HG02870 (cell line): ENCODE measurements at regions not wholly inside any gene's neighbourhood (a gene's known extent, or its start where the extent isn't known, plus 50 kb on each side); places are given as distances from the start of the nearest gene placed in this dataset.
"Not testable (repeated sequence)": the region's sequence is repeated elsewhere in the genome, so short reads cannot be mapped to it uniquely, and the experiment has no call there.

ENCODE experiments used
- ATAC-seq: cut with Tn5 transposase; IDR thresholded peaks from one replicate; pipeline ENCODE4 v1.9.1; 2021; ENCODE audit warnings: mild to moderate bottlenecking, moderate library complexity; ENCODE audit not compliant: unreplicated experiment

DNA sequence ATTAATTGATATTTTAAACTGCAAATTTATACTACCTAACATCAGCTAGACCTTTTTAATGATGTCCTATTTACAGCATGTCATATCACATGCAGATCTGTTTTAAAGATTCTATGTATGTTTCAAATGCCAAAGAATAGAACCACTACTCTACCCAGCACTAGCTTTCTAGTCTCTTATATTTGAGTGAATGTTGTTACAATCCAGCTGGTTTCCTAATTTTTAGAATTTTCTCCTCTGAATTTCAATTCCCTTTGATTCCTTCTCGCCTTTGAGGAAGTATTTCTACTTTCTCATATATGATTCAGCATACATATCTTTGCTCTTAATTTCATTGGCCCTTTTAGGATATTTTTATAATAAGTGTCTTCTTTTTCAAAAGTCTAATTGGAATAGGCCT is 841.9 kb downstream of the TMTC2 start:
- no peak for ATAC-seq

GRCh38 chr12:83527810-83528209 is 841.1 kb downstream of the TMTC2 start:
- ATAC-seq, result no peak

- no peak for ATAC-seq
Measured at GRCh38 chr12:83515306-83516026, 828.8 kb downstream of the TMTC2 start.

DNA sequence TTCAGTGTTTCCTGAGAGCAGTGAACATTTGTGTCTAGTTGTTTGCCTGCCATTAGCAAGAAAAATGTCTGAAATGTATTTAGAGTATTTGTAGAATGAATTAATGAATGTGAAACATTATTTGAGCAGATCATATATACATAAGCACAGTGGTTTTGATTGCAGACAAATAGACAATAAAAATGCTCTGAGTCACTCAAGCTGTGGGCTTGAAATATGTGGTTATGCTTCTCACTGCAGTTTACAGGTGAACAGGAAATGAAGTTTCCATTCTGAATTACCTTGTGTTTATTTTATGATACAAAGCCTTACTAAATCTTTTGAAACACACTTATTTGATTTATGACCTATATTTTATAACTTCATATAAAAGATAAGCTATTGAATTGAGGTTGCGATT is 827.7 kb downstream of the TMTC2 start:
- no peak for ATAC-seq

GRCh38 chr12:83506841-83507240 is 820.1 kb downstream of the TMTC2 start:
- ATAC-seq, result no peak

GRCh38 chr12:83505586-83505985 is 818.9 kb downstream of the TMTC2 start:
- ATAC-seq, result no peak

GRCh38 chr12:83499894-83500293 is 813.2 kb downstream of the TMTC2 start:
- not testable (repeated sequence) for ATAC-seq

DNA sequence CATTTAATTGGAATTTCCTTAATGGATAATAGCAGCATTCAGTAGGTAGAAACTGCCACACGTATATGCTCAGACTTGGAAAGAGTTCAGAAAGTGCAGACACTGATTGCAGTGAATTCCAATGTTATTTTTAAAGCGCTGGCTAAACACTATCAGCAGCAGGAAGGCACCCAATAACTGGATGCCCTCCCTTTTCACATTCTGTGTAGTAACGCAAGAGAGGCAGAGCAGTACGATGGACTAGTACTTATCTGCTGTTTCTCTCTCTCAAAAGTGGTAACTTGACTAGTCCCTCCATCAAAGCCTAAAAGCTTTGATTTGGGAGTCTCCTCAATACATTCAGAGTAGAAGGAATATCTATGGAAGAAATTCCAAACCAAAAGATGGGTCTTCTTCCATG is 791.0 kb downstream of the TMTC2 start:
- ATAC-seq, result no peak

DNA sequence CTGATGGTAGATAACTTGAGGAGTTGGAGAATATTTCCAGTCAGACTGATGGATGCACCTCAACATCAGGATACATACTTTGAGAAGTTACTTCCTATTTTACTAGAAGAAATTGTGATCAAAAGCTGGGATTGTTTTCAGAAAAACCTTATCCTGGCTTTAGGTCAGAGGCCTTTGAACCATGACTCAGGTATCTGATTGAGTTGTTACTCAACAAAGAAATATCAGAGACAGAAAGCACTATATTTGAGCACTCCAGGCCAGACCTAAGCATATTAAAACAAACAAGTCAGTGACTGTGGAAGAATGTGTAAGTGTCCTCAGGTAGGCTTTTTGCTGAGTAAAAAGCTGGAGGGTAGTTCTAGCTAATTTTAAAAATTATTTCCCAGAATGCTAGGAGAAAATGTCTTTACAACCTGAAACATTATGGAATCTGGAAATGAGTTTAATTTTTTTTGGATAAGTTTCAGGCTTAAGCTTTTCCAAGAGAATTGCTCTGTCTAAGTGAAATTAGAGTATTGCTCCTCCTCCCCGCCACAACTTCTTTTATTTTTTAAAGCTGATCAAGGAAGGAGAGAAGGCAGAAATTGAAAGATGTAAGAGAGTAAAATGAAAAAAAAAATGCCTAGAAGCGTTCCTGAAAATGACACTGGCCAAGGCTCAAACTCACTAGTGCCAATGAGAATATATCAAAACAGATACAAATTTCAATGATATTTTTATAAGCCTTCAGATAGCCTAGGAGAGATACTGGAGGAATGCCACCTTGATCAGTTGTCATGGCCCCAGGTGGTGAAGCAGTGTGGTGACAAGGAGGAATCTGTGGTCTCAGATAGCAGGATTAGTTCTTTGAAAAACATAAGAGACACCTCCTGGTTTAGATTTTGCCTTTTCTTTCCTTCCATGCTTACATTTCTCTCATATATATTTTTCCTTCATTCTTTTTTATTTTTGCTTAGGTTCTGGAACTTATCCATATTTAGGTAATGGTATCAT is 790.3 kb downstream of the TMTC2 start:
- no peak for ATAC-seq

- no peak for ATAC-seq
Measured at GRCh38 chr12:83476006-83476405, 789.3 kb downstream of the TMTC2 start.

- no peak for ATAC-seq
Measured at GRCh38 chr12:83474369-83474768, 787.7 kb downstream of the TMTC2 start.

DNA sequence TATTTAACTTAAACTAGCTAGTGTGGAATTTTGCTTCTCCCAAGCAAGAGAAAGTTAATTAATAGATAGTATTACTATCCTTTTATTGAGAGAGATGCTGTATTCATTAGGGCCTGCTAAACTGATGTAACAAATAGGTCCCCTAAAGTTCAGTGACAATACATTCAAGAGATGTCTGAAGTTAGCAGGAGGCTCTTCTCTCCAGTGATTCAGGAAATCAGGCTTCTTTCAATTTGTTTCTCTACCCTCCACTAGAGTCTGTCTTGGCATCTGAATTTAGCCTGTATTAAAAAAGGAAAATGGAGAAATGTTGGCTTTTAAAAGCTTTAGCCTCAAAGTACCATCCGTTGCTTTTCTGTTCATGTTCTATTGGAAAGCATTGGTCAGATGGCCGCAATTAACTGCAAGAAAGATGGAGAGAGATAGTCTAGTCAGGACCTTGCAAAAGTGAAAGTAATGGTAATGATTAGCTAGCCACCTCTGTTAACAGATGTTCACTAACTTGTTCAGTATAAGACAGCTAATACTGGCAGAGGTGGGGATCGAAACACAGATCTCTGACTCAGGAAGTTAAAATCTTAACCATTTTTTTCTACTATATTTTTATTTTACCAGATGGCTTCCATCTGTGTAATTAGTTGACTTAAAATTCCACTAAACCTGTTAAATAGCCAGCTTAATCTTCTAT is 786.8 kb downstream of the TMTC2 start:
- peak; percentile 83 for ATAC-seq

- no peak for ATAC-seq
Measured at GRCh38 chr12:83472772-83473171, 786.1 kb downstream of the TMTC2 start.

DNA sequence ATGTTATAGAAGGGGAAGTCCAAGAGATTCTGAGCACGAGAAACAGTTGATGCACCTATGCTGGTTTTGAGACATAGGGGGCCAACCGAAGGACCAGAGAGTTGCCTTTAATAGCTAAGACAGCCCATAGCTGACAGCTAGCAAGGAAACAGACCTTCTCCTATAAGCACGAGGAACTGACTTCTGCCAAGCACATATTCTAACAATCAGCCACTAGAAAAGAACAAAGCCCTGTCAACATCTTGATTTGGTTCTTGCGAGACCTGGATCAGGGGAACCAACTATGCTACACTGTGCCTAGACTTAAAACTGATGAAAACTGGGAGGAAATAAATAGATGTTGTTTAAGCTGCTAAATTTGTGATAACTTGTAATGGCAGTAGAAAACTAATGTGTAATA is 785.6 kb downstream of the TMTC2 start:
- ATAC-seq, result no peak

- no peak for ATAC-seq
Measured at GRCh38 chr12:83471341-83471740, 784.6 kb downstream of the TMTC2 start.

DNA sequence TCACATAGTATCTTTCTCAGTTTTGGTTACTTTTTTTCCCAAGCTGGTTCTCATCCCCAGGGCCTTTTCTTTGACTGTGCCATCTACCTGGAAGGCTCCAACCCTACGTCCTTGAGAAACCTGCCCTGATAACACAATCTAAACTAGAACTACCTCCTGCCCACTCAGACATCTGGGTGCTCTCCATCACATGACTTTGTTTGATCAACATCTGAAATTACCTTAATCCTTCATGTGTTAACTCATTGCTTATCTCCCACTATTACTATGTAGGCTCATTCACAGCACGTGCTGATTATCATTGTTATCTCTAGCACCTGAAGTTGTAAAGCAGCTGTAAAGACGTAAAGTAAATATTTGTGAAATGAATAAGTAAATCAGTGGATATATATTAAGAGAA is 784.0 kb downstream of the TMTC2 start:
- no peak for ATAC-seq

DNA sequence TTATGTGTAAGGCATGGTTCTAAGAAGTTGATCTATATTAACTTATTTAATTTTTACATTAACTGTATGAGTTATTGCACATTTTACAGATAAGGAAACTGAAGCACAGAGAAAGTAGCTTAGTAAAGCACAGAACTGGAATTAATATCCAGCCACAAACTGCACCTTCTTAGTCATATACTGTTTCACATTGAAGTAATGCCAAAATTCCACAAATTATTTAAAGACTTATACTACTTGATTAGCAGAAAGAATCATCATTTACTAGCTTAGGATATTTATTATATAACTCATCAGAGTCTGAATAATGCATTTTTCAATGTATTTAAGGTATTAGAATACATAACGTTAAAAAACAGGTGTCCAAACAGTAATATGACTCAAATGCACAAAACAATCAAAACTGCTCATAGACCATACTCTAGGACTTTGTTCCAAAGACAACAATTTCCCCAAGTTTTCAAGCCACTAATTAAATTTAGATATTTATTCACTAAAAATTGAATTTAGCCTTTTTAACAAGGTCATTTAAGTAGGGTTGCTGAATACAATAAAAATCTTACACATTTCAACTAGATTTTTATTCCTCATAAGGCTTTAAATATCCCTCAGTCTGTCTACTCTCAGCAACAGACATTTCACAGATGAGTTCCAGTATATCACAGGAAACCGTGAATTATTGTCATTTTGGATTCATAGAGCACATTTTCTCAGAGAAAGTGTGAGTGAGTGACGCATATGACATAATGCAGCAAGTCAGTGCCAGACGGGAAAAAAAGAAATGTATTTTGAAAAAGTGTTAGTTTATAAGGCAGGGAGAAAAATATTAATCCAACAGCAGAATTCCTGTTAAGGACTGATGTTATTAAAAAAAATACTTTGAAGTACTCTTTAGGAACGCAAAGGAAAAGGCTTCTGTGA is 782.5 kb downstream of the TMTC2 start:
- ATAC-seq, result no peak

- ATAC-seq, result no peak
Measured at GRCh38 chr12:83465632-83466031, 778.9 kb downstream of the TMTC2 start.

- ATAC-seq, result no peak
Measured at GRCh38 chr12:83462419-83462818, 775.7 kb downstream of the TMTC2 start.

GRCh38 chr12:83461336-83461935 is 774.7 kb downstream of the TMTC2 start:
- no peak for ATAC-seq
